B cell (primary cell): ENCODE measurements at regions not wholly inside any gene's neighbourhood (a gene's known extent, or its start where the extent isn't known, plus 50 kb on each side); places are given as distances from the start of the nearest gene placed in this dataset.

ENCODE experiments used
- ATAC-seq: fragments of 200-7000 bp; cut with Tn5 transposase; one replicate; pipeline ENCODE4 v1.10.0; 2021; ENCODE audit warnings: low read depth, mild to moderate bottlenecking, moderate number of reproducible peaks, moderate library complexity
- CTCF ChIA-PET: fragments of 350-600 bp; sonication (Branson Sonifier 250); formaldehyde crosslinking; loops from one replicate; lab custom pipeline; 2021; ENCODE audit warnings: antibody characterized with exemption, inconsistent platforms; lab: Charles Lee
- POLR2A ChIA-PET: fragments of 350-600 bp; sonication (Branson Sonifier 250); formaldehyde crosslinking; loops from one replicate; lab custom pipeline; 2021; ENCODE audit warnings: antibody characterized with exemption; lab: Charles Lee
- DNase-seq: peaks from one replicate; pipeline ENCODE4 v3.0.0; 2013
- H2AFZ ChIP-seq: 2 replicates; pipeline ENCODE4 v1.6.1; 2012; ENCODE audit warnings: mild to moderate bottlenecking, low read depth, low read length; ENCODE audit not compliant: insufficient read depth, poor library complexity, severe bottlenecking
- H3K27ac ChIP-seq, 2 donors: 1 replicate in 1 of 2; 2 replicates in 1 of 2; pipeline ENCODE4 v1.5.1; 2012 to 2013; ENCODE audit warnings: low read length in 2 of 2, mild to moderate bottlenecking in 2 of 2, moderate library complexity in 1 of 2
- H3K27me3 ChIP-seq, 4 experiments: fragments of 200-600 bp in 1 of 4; sonication (generic) in 1 of 4; replicated peaks in 1 of 4; 1 replicate in 2 of 4; 2 replicates in 2 of 4; pipeline versions ENCODE4 v1.6.1 to v1.7.0; 2013 to 2016; ENCODE audit warnings: low read length in 3 of 4, mild to moderate bottlenecking in 2 of 4, mixed read lengths in 1 of 4, moderate library complexity in 1 of 4; ENCODE audit not compliant: insufficient read depth in 4 of 4, control insufficient read depth in 3 of 4; ENCODE audit errors: control extremely low read depth in 1 of 4
- H3K36me3 ChIP-seq, 2 experiments: replicated peaks in 1 of 2; 1 replicate in 1 of 2; 2 replicates in 1 of 2; pipeline versions ENCODE4 v1.6.1 to v1.7.1; 2013; ENCODE audit warnings: low read length in 1 of 2; ENCODE audit not compliant: insufficient read depth in 2 of 2, control insufficient read depth in 1 of 2; ENCODE audit errors: control extremely low read depth in 1 of 2, extremely low read depth in 1 of 2
- H3K4me1 ChIP-seq, 2 donors: fragments of 200-600 bp in 1 of 2; sonication (generic) in 1 of 2; 1 replicate in 1 of 2; 2 replicates in 1 of 2; pipeline versions ENCODE4 v1.5.1 to v1.6.1; 2013 to 2017; ENCODE audit warnings: low read length in 2 of 2; ENCODE audit not compliant: control insufficient read depth in 2 of 2, insufficient read depth in 2 of 2
- H3K4me2 ChIP-seq: replicated peaks from 2 replicates; pipeline ENCODE3; 2012; ENCODE audit warnings: mild to moderate bottlenecking, low read depth, low read length; ENCODE audit not compliant: poor library complexity, severe bottlenecking
- H3K4me3 ChIP-seq, 5 experiments: fragments of 200-600 bp in 1 of 5; sonication (generic) in 1 of 5; 1 replicate in 3 of 5; 2 replicates in 2 of 5; pipeline versions ENCODE4 v1.5.1 to v1.7.0; 2011 to 2016; ENCODE audit warnings: low read length in 4 of 5, mild to moderate bottlenecking in 4 of 5, low read depth in 2 of 5, control low read depth in 1 of 5, moderate library complexity in 1 of 5; ENCODE audit not compliant: insufficient read depth in 1 of 5; ENCODE audit errors: control extremely low read depth in 1 of 5, extremely low read depth in 1 of 5
- H3K79me2 ChIP-seq: fragments of 200-600 bp; sonication (generic); one replicate; pipeline ENCODE4 v1.6.0; 2016; ENCODE audit warnings: low read length; ENCODE audit not compliant: control insufficient read depth, insufficient read depth
- H3K9ac ChIP-seq: fragments of 200-600 bp; sonication (generic); 2 replicates; pipeline ENCODE4 v1.6.1; 2017; ENCODE audit warnings: mild to moderate bottlenecking, low read length, moderate library complexity
- H3K9me3 ChIP-seq, 3 donors: one replicate each; pipeline versions ENCODE4 v1.6.1 to v1.7.1; 2013; ENCODE audit warnings: low read length in 2 of 3; ENCODE audit not compliant: control insufficient read depth in 2 of 3, insufficient read depth in 1 of 3; ENCODE audit errors: control extremely low read depth in 1 of 3
- H4K20me1 ChIP-seq: 2 replicates; pipeline ENCODE4 v1.6.0; 2012; ENCODE audit warnings: mild to moderate bottlenecking, low read length; ENCODE audit not compliant: insufficient read depth, control insufficient read depth, poor library complexity, severe bottlenecking
- H3K27ac Mint-ChIP-seq: one replicate; pipeline ENCODE4 v1.8.0; 2021; ENCODE audit warnings: mixed read lengths
- H3K27me3 Mint-ChIP-seq: one replicate; pipeline ENCODE4 v1.8.0; 2021; ENCODE audit warnings: mixed read lengths
- H3K4me1 Mint-ChIP-seq: one replicate; pipeline ENCODE4 v1.8.0; 2021; ENCODE audit warnings: mixed read lengths
- H3K4me3 Mint-ChIP-seq: one replicate; pipeline ENCODE4 v1.8.0; 2021; ENCODE audit warnings: mixed read lengths
- H3K9me3 Mint-ChIP-seq: one replicate; pipeline ENCODE4 v1.8.0; 2022; ENCODE audit warnings: mixed read lengths; ENCODE audit not compliant: insufficient read depth
- CTCF ChIP-seq: fragments of 200-600 bp; IDR thresholded peaks from one replicate; pipeline ENCODE4 v1.8.0; 2022; ENCODE audit warnings: antibody characterized with exemption, mild to moderate bottlenecking
- EZH2 ChIP-seq: IDR thresholded peaks from 2 replicates; pipeline ENCODE4 v1.6.1; 2012; ENCODE audit warnings: borderline replicate concordance, low read depth, mild to moderate bottlenecking, moderate library complexity, low read length; ENCODE audit not compliant: insufficient read depth, poor library complexity, severe bottlenecking
- WGBS: methylation state at CpG from one replicate; pipeline ENCODE4 v1.1.5; 2013; ENCODE audit warnings: missing lambda C conversion rate; ENCODE audit not compliant: insufficient coverage; 5-methylcytosine and 5-hydroxymethylcytosine counted together
- intact Hi-C: fragments of 100-400 bp; cut with micrococcal nuclease; formaldehyde crosslinking; loops from one replicate; pipeline ENCODE4 v1.10.0; 2022

- Mint-ChIP-seq H3K27ac (no peak overlapping the region), H3K4me1 (no peaks in the 10 kb centered on the region), H3K27me3 (no peaks in the 10 kb centered on the region), H3K9me3 (peaks cover 3% of the 10 kb centered on the region), H3K4me3 (no peak overlapping the region)
- Histone ChIP-seq H3K4me1 (no peaks in the 10 kb centered on the region), H2AFZ (no peak overlapping the region), H3K27me3 (no peaks in the 10 kb centered on the region), H3K79me2 (no peaks in the 10 kb centered on the region), H3K9ac (no peak overlapping the region), H3K4me2 (no peak overlapping the region), H3K27ac (no peak overlapping the region), H3K4me3 (no peak overlapping the region), H3K36me3 (no peaks in the 10 kb centered on the region), H3K9me3 (peaks cover 0 to 1% (median 0%) of the 10 kb centered on the region in 3 donors), H4K20me1 (no peaks in the 10 kb centered on the region)
- ChIA-PET POLR2A (no interaction called here), CTCF (no interaction called here)
- ATAC-seq: no peak
- WGBS: no CpG with 5 or more reads among the region's 1 CpG
- DNase-seq: no peak
- no peak for TF ChIP-seq EZH2
- TF ChIP-seq CTCF: no peak
- intact Hi-C loops: no loop called here
Observed at GRCh38 chr13:89053418-89053817, 1382.2 kb downstream of the SLITRK5 start.

- H3K9ac ChIP-seq: no peak overlapping the region
- no peak overlapping the region for H3K27ac ChIP-seq
- H2AFZ ChIP-seq: no peak overlapping the region
- intact Hi-C loops: no loop called here
- TF ChIP-seq CTCF: no peak
- TF ChIP-seq EZH2: no peak
- no peaks in the 10 kb centered on the region for H3K4me1 Mint-ChIP-seq
- no peaks in the 10 kb centered on the region for H3K79me2 ChIP-seq
- no peak for ATAC-seq
- H3K4me3 ChIP-seq: no peak overlapping the region
- H3K9me3 ChIP-seq: peaks cover 0 to 7% (median 2%) of the 10 kb centered on the region in 3 donors
- H3K36me3 ChIP-seq: no peaks in the 10 kb centered on the region
- no peak overlapping the region for H3K4me3 Mint-ChIP-seq
- DNase-seq: no peak
- H4K20me1 ChIP-seq: no peaks in the 10 kb centered on the region
- no peaks in the 10 kb centered on the region for H3K27me3 ChIP-seq
- POLR2A ChIA-PET: no interaction called here
- H3K9me3 Mint-ChIP-seq: peaks cover 3% of the 10 kb centered on the region
- no peak overlapping the region for H3K27ac Mint-ChIP-seq
- H3K4me1 ChIP-seq: no peaks in the 10 kb centered on the region
- H3K27me3 Mint-ChIP-seq: no peaks in the 10 kb centered on the region
- no peak overlapping the region for H3K4me2 ChIP-seq
- CTCF ChIA-PET: no interaction called here
Observed at GRCh38 chr13:89057274-89057673, 1386.1 kb downstream of the SLITRK5 start.
